ENCODE measurements at regions not wholly inside any gene's neighbourhood (a gene's known extent, or its start where the extent isn't known, plus 50 kb on each side); places are given as distances from the start of the nearest gene placed in this dataset.

DNA sequence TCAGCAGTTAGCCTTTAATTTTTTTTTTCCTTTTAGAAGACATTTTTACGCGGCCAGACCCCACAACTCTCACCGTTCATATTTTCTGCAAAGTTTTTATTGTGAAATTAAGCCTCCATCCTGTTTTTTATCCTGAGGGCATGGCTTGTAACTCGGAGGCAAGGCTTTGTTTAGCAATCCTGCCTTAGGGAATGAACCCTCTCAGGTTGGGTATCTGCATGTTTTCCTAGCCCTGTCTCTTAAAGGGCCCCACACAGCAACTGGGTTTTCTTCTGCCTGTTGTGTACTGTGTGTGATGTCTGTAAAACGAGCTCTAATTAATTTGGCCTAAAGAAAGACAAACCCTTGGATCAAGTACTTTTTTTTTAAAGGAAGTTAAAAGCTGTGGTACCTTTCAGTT, 130.2 kb upstream of the COBL start:
- no peak overlapping the region for H3K27ac ChIP-seq
- peaks cover 0 to 19% (median 0%) of the 10 kb centered on the region in 7 donors for H3K27me3 ChIP-seq
- TF ChIP-seq, protein P1, sequence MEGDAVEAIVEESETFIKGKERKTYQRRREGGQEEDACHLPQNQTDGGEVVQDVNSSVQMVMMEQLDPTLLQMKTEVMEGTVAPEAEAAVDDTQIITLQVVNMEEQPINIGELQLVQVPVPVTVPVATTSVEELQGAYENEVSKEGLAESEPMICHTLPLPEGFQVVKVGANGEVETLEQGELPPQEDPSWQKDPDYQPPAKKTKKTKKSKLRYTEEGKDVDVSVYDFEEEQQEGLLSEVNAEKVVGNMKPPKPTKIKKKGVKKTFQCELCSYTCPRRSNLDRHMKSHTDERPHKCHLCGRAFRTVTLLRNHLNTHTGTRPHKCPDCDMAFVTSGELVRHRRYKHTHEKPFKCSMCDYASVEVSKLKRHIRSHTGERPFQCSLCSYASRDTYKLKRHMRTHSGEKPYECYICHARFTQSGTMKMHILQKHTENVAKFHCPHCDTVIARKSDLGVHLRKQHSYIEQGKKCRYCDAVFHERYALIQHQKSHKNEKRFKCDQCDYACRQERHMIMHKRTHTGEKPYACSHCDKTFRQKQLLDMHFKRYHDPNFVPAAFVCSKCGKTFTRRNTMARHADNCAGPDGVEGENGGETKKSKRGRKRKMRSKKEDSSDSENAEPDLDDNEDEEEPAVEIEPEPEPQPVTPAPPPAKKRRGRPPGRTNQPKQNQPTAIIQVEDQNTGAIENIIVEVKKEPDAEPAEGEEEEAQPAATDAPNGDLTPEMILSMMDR (IDR thresholded peaks at IDR 0.05): no peak
- peaks cover 0 to 11% (median 0%) of the 10 kb centered on the region in 11 donors for H3K9me3 ChIP-seq
- 56 to 57% methylated on average over 5 of the region's 5 CpGs for WGBS, 2 donors
- no peaks in the 10 kb centered on the region for H3K36me3 ChIP-seq
- DNase-seq (no peak), ATAC-seq (no peak)
- intact Hi-C loops (cut with DNase I): no loop called here
- no peak overlapping the region for H3K4me3 ChIP-seq
- H3K4me1 ChIP-seq: no peaks in the 10 kb centered on the region

- WGBS, 2 donors: 30 to 41% methylated on average over 11 of the region's 11 CpGs
- intact Hi-C loops (cut with DNase I): no loop called here
- TF ChIP-seq, protein P1 (IDR thresholded peaks at IDR 0.05): no peak
- Histone ChIP-seq H3K27ac (no peak overlapping the region), H3K9me3 (peaks cover 0 to 11% (median 0%) of the 10 kb centered on the region in 11 donors), H3K27me3 (peaks cover 0 to 19% (median 0%) of the 10 kb centered on the region in 7 donors), H3K36me3 (no peaks in the 10 kb centered on the region), H3K4me3 (no peak overlapping the region), H3K4me1 (no peaks in the 10 kb centered on the region)
- DNase-seq (no peak), ATAC-seq (no peak)
These were observed 129.7 kb upstream of the COBL start for GRCh38 chr7:51446356-51446755.

- Histone ChIP-seq H3K4me3 (no peak overlapping the region), H3K27me3 (peaks cover 0 to 18% (median 0%) of the 10 kb centered on the region in 7 donors), H3K4me1 (no peaks in the 10 kb centered on the region), H3K9me3 (peaks cover 0 to 11% (median 0%) of the 10 kb centered on the region in 11 donors), H3K27ac (no peak overlapping the region), H3K36me3 (no peaks in the 10 kb centered on the region)
- ATAC-seq (no peak), DNase-seq (no peak)
- intact Hi-C loops (cut with DNase I): no loop called here
- 26 to 35% methylated on average over 1 of the region's 1 CpG for WGBS, 2 donors
- TF ChIP-seq, protein P1 (IDR thresholded peaks at IDR 0.05): no peak
These were observed 128.3 kb upstream of the COBL start for GRCh38 chr7:51444936-51445335.

- no peak overlapping the region for H3K4me3 ChIP-seq
- TF ChIP-seq, protein P1 (IDR thresholded peaks at IDR 0.05): peak; percentile 67 to 82 (median 77)
- H3K4me1 ChIP-seq: no peaks in the 10 kb centered on the region
- no peaks in the 10 kb centered on the region for H3K9me3 ChIP-seq
- intact Hi-C loops (cut with DNase I): no loop called here
- H3K27me3 ChIP-seq: peaks cover 0 to 32% (median 6%) of the 10 kb centered on the region in 7 donors
- no peaks in the 10 kb centered on the region for H3K36me3 ChIP-seq
- ATAC-seq: peak in 1 of 8 donors; percentile 41
- 20% methylated on average over 13 of the region's 13 CpGs for WGBS, 2 donors
- peak in 1 of 2 donors; percentile 40 for DNase-seq
- H3K27ac ChIP-seq: no peak overlapping the region
These were observed 114.0 kb upstream of the COBL start for GRCh38 chr7:51430480-51431086.

Data from heart right ventricle (tissue), 16 donors.